Esophagus squamous epithelium (tissue), 4 donors: ENCODE measurements at regions not wholly inside any gene's neighbourhood (a gene's known extent, or its start where the extent isn't known, plus 50 kb on each side); places are given as distances from the start of the nearest gene placed in this dataset.

Source experiments
- POLR2A ChIP-seq, 4 donors: fragments of 450-650 bp; IDR thresholded peaks; one replicate each; pipeline ENCODE4 v1.6.1; 2017; ENCODE audit warnings: antibody characterized with exemption in 4 of 4, mild to moderate bottlenecking in 4 of 4, moderate library complexity in 3 of 4
- TF ChIP-seq, protein P1 (sequence below), 6 experiments: fragments of 450-650 bp in 4 of 6; fragments of 200-600 bp in 2 of 6; sonication (generic) in 2 of 6; IDR thresholded peaks; one replicate each; pipeline ENCODE4 v1.5.1; 2016 to 2019; ENCODE audit warnings: antibody characterized with exemption in 6 of 6, mild to moderate bottlenecking in 4 of 6, moderate library complexity in 4 of 6

GRCh38 chr4:34318773-34319172 is 1925.5 kb downstream of the ARAP2 start:
- TF ChIP-seq, protein P1, sequence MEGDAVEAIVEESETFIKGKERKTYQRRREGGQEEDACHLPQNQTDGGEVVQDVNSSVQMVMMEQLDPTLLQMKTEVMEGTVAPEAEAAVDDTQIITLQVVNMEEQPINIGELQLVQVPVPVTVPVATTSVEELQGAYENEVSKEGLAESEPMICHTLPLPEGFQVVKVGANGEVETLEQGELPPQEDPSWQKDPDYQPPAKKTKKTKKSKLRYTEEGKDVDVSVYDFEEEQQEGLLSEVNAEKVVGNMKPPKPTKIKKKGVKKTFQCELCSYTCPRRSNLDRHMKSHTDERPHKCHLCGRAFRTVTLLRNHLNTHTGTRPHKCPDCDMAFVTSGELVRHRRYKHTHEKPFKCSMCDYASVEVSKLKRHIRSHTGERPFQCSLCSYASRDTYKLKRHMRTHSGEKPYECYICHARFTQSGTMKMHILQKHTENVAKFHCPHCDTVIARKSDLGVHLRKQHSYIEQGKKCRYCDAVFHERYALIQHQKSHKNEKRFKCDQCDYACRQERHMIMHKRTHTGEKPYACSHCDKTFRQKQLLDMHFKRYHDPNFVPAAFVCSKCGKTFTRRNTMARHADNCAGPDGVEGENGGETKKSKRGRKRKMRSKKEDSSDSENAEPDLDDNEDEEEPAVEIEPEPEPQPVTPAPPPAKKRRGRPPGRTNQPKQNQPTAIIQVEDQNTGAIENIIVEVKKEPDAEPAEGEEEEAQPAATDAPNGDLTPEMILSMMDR (IDR thresholded peaks at IDR 0.05) = no peak
- no peak for TF ChIP-seq POLR2A (IDR thresholded peaks at IDR 0.05)
